Panc1 (cell line): ENCODE measurements at regions not wholly inside any gene's neighbourhood (a gene's known extent, or its start where the extent isn't known, plus 50 kb on each side); places are given as distances from the start of the nearest gene placed in this dataset.

Experiments used
- ATAC-seq: fragments of 200-7000 bp; cut with Tn5 transposase; 2 replicates; pipeline ENCODE4 v1.9.1; 2020; ENCODE audit warnings: mild to moderate bottlenecking, moderate library complexity
- BruUV-seq: library from RNA; stranded (reverse); fragments of 400-500 nt; replicated peaks from 2 replicates; lab custom pipeline; 2021; lab: Mats Ljungman, UMichigan
- CTCF ChIA-PET: fragments of 300-600 bp; sonication (Branson Sonifier 250); formaldehyde crosslinking; loops from one replicate; lab custom pipeline; 2022; ENCODE audit warnings: antibody characterized with exemption; lab: Charles Lee
- POLR2A ChIA-PET: fragments of 300-600 bp; sonication (Branson Sonifier 250); formaldehyde crosslinking; loops from one replicate; lab custom pipeline; 2022; ENCODE audit warnings: antibody characterized with exemption; lab: Charles Lee
- DNase-seq: peaks from one replicate; pipeline ENCODE4 v3.0.0-alpha.2; 2010; ENCODE audit warnings: low read depth, low spot score
- H3K27ac ChIP-seq: 2 replicates; pipeline ENCODE4 v1.5.1; 2011; ENCODE audit warnings: mild to moderate bottlenecking, low read length, inconsistent platforms
- H3K27me3 ChIP-seq: fragments of 200-500 bp; sonication (Bioruptor generic); 2 replicates; pipeline ENCODE4 v1.6.0; 2014; ENCODE audit warnings: low read length, inconsistent platforms; ENCODE audit not compliant: control insufficient read depth, insufficient read depth
- H3K36me3 ChIP-seq: fragments of 200-500 bp; sonication (Bioruptor generic); 2 replicates; pipeline ENCODE4 v1.5.1; 2014; ENCODE audit warnings: inconsistent platforms, mild to moderate bottlenecking, low read length, moderate library complexity; ENCODE audit not compliant: control insufficient read depth, insufficient read depth
- H3K4me1 ChIP-seq: 2 replicates; pipeline ENCODE4 v1.5.1; 2011; ENCODE audit warnings: inconsistent platforms, mild to moderate bottlenecking, low read length, moderate library complexity; ENCODE audit not compliant: control insufficient read depth, insufficient read depth
- H3K4me3 ChIP-seq, 2 experiments: 2 replicates each; pipeline ENCODE4 v1.5.1; 2011 to 2012; ENCODE audit warnings: low read depth in 2 of 2, low read length in 2 of 2, mild to moderate bottlenecking in 2 of 2, inconsistent platforms in 1 of 2, moderate library complexity in 1 of 2
- H3K9me3 ChIP-seq: fragments of 200-500 bp; sonication (Bioruptor generic); 2 replicates; pipeline ENCODE4 v1.5.1; 2014; ENCODE audit warnings: low read depth, mild to moderate bottlenecking, inconsistent platforms, low read length, moderate library complexity; ENCODE audit not compliant: control insufficient read depth, insufficient read depth
- POLR2AphosphoS5 ChIP-seq: IDR thresholded peaks from 2 replicates; pipeline ENCODE4 v1.6.1; 2012; ENCODE audit warnings: mild to moderate bottlenecking, low read depth, low read length, moderate library complexity
- SIN3A ChIP-seq: IDR thresholded peaks from 2 replicates; pipeline ENCODE4 v1.6.1; 2012; ENCODE audit warnings: low read depth, mild to moderate bottlenecking, low read length, moderate library complexity, borderline replicate concordance; ENCODE audit not compliant: insufficient read depth
- TCF7L2 ChIP-seq: IDR thresholded peaks from 2 replicates; pipeline ENCODE4 v1.6.1; 2011; ENCODE audit warnings: mild to moderate bottlenecking, low read depth, low read length, inconsistent platforms
- in situ Hi-C: cut with HindIII; loops from 2 replicates; pipeline ENCODE4 v1.10.0; 2016; ENCODE audit warnings: low sequenced_read_pairs, low pct_unique_long_range_greater_than_20kb
- intact Hi-C: fragments of 100-400 bp; cut with micrococcal nuclease; formaldehyde crosslinking; loops from one replicate; pipeline ENCODE4 v1.10.0; 2022; ENCODE audit not compliant: unreplicated experiment
- TF ChIP-seq, protein P1 (sequence below), 2 experiments: IDR thresholded peaks; 2 replicates each; pipeline ENCODE4 v1.6.1; 2011 to 2012; ENCODE audit warnings: low read depth in 2 of 2, control low read depth in 1 of 2, low read length in 1 of 2, mild to moderate bottlenecking in 1 of 2, moderate library complexity in 1 of 2; ENCODE audit not compliant: insufficient read depth in 1 of 2
- TF ChIP-seq, protein P2 (sequence below): fragments of 450-650 bp; IDR thresholded peaks from 2 replicates; pipeline ENCODE4 v1.5.1; 2017; ENCODE audit warnings: mild to moderate bottlenecking

DNA sequence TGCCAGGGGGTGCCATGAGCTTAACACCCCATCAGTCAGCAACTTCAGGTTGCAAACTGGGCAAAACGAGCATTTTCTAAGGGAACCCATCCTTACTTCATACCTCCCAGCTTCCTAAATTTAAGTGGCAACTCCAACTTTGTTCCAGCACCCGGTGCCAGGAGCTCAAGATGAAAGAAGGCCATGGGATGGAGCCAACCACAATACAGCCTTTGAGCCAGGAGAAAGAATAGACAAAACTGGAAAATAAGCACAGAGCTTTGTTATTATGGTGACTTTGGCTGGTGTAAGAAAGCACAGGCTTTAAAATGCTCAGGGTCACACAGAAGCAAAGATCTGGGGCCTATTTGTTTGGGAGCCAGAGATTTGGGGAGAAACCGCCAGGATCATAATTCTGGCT, 388.7 kb upstream of the MGMT start:
- Histone ChIP-seq H3K9me3 (peaks cover 4% of the 10 kb centered on the region; the same call in 1 of the 2 replicates), H3K4me3 (no peak overlapping the region), H3K27ac (no peak overlapping the region), H3K36me3 (no peaks in the 10 kb centered on the region), H3K27me3 (no peaks in the 10 kb centered on the region), H3K4me1 (no peaks in the 10 kb centered on the region)
- no TSS peak for BruUV-seq
- POLR2A ChIA-PET: no interaction called here
- intact Hi-C loops: no loop called here
- in situ Hi-C loops: no loop called here
- no peak for DNase-seq
- ATAC-seq: no peak
- CTCF ChIA-PET: no interaction called here
- no peak for TF ChIP-seq POLR2AphosphoS5
- no peak for TF ChIP-seq TCF7L2
- TF ChIP-seq, protein P1, sequence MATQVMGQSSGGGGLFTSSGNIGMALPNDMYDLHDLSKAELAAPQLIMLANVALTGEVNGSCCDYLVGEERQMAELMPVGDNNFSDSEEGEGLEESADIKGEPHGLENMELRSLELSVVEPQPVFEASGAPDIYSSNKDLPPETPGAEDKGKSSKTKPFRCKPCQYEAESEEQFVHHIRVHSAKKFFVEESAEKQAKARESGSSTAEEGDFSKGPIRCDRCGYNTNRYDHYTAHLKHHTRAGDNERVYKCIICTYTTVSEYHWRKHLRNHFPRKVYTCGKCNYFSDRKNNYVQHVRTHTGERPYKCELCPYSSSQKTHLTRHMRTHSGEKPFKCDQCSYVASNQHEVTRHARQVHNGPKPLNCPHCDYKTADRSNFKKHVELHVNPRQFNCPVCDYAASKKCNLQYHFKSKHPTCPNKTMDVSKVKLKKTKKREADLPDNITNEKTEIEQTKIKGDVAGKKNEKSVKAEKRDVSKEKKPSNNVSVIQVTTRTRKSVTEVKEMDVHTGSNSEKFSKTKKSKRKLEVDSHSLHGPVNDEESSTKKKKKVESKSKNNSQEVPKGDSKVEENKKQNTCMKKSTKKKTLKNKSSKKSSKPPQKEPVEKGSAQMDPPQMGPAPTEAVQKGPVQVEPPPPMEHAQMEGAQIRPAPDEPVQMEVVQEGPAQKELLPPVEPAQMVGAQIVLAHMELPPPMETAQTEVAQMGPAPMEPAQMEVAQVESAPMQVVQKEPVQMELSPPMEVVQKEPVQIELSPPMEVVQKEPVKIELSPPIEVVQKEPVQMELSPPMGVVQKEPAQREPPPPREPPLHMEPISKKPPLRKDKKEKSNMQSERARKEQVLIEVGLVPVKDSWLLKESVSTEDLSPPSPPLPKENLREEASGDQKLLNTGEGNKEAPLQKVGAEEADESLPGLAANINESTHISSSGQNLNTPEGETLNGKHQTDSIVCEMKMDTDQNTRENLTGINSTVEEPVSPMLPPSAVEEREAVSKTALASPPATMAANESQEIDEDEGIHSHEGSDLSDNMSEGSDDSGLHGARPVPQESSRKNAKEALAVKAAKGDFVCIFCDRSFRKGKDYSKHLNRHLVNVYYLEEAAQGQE (IDR thresholded peaks at IDR 0.05; ENCODE audit: insufficient read depth in 1 of 2, low read depth in 2 of 2, low read length in 1 of 2): no peak
- TF ChIP-seq, protein P2, sequence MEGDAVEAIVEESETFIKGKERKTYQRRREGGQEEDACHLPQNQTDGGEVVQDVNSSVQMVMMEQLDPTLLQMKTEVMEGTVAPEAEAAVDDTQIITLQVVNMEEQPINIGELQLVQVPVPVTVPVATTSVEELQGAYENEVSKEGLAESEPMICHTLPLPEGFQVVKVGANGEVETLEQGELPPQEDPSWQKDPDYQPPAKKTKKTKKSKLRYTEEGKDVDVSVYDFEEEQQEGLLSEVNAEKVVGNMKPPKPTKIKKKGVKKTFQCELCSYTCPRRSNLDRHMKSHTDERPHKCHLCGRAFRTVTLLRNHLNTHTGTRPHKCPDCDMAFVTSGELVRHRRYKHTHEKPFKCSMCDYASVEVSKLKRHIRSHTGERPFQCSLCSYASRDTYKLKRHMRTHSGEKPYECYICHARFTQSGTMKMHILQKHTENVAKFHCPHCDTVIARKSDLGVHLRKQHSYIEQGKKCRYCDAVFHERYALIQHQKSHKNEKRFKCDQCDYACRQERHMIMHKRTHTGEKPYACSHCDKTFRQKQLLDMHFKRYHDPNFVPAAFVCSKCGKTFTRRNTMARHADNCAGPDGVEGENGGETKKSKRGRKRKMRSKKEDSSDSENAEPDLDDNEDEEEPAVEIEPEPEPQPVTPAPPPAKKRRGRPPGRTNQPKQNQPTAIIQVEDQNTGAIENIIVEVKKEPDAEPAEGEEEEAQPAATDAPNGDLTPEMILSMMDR: no peak
- no peak for TF ChIP-seq SIN3A

- ATAC-seq: no peak
These were observed 388.3 kb upstream of the MGMT start for GRCh38 chr10:129078746-129079145.

More at GRCh38 chr10:129078746-129079145, 388.3 kb upstream of the MGMT start:
- TF ChIP-seq SIN3A (no peak), TCF7L2 (no peak), POLR2AphosphoS5 (no peak)
- TF ChIP-seq, protein P2: no peak
- TF ChIP-seq, protein P1 (IDR thresholded peaks at IDR 0.05; ENCODE audit: insufficient read depth in 1 of 2, low read depth in 2 of 2, low read length in 1 of 2): no peak
- ChIA-PET POLR2A (no interaction called here), CTCF (no interaction called here)
- Histone ChIP-seq H3K36me3 (no peaks in the 10 kb centered on the region), H3K27ac (no peak overlapping the region), H3K27me3 (no peaks in the 10 kb centered on the region), H3K4me3 (no peak overlapping the region), H3K4me1 (no peaks in the 10 kb centered on the region), H3K9me3 (peaks cover 4% of the 10 kb centered on the region; the same call in 1 of the 2 replicates)
- BruUV-seq: no TSS peak
- intact Hi-C loops (no loop called here), in situ Hi-C loops (no loop called here)
- DNase-seq: no peak
